H9 (cell line): ENCODE measurements at regions not wholly inside any gene's neighbourhood (a gene's known extent, or its start where the extent isn't known, plus 50 kb on each side); places are given as distances from the start of the nearest gene placed in this dataset.

Experiments used
- DNase-seq: peaks from one replicate; pipeline ENCODE4 v3.0.0-alpha.2; 2017
- H2AFZ ChIP-seq: one replicate; pipeline ENCODE4 v1.6.1; 2013; ENCODE audit warnings: mild to moderate bottlenecking, low read length, control low read depth, moderate library complexity
- H2AK5ac ChIP-seq: 2 replicates; pipeline ENCODE4 v1.6.1; 2013; ENCODE audit warnings: low read length, control low read depth, mixed read lengths; ENCODE audit not compliant: insufficient read length
- H2BK120ac ChIP-seq: one replicate; pipeline ENCODE4 v1.6.1; 2013; ENCODE audit warnings: low read depth, mild to moderate bottlenecking, low read length, control low read depth, inconsistent platforms; ENCODE audit not compliant: poor library complexity, severe bottlenecking
- H2BK12ac ChIP-seq: 2 replicates; pipeline ENCODE4 v1.6.1; 2013; ENCODE audit warnings: low read length, control low read depth, mixed read lengths, low read depth; ENCODE audit not compliant: insufficient read length
- H2BK15ac ChIP-seq: 2 replicates; pipeline ENCODE4 v1.6.1; 2013; ENCODE audit warnings: low read depth, low read length, control low read depth
- H2BK20ac ChIP-seq: one replicate; pipeline ENCODE4 v1.6.1; 2013; ENCODE audit warnings: low read depth, mild to moderate bottlenecking, low read length, control low read depth, inconsistent platforms; ENCODE audit not compliant: poor library complexity, severe bottlenecking
- H2BK5ac ChIP-seq: 2 replicates; pipeline ENCODE4 v1.6.1; 2013; ENCODE audit warnings: low read length, control low read depth, mixed read lengths; ENCODE audit not compliant: insufficient read length
- H3K14ac ChIP-seq: 2 replicates; pipeline ENCODE4 v1.6.1; 2013; ENCODE audit warnings: low read length, control low read depth; ENCODE audit not compliant: insufficient read depth
- H3K18ac ChIP-seq: 2 replicates; pipeline ENCODE4 v1.6.1; 2013; ENCODE audit warnings: low read depth, mild to moderate bottlenecking, mixed read lengths, low read length, control low read depth; ENCODE audit not compliant: insufficient read length
- H3K23ac ChIP-seq: 2 replicates; pipeline ENCODE4 v1.6.1; 2013; ENCODE audit warnings: low read length, control low read depth, mixed read lengths, low read depth; ENCODE audit not compliant: insufficient read length
- H3K23me2 ChIP-seq: 2 replicates; pipeline ENCODE4 v1.6.1; 2013; ENCODE audit warnings: low read depth, mild to moderate bottlenecking, mixed read lengths, low read length, control low read depth; ENCODE audit not compliant: insufficient read length, poor library complexity, severe bottlenecking
- H3K27ac ChIP-seq: 2 replicates; pipeline ENCODE4 v1.5.1; 2013; ENCODE audit warnings: low read length, control low read depth, mixed read lengths, low read depth; ENCODE audit not compliant: insufficient read length
- H3K27me3 ChIP-seq: 2 replicates; pipeline ENCODE4 v1.6.1; 2013; ENCODE audit warnings: low read length, control low read depth, inconsistent platforms; ENCODE audit not compliant: insufficient read depth
- H3K4ac ChIP-seq: 2 replicates; pipeline ENCODE4 v1.6.1; 2013; ENCODE audit warnings: low read depth, mild to moderate bottlenecking, control low read depth, inconsistent platforms, low read length, moderate library complexity
- H3K4me1 ChIP-seq: 2 replicates; pipeline ENCODE4 v1.6.1; 2013; ENCODE audit warnings: low read length, control low read depth, inconsistent platforms; ENCODE audit not compliant: insufficient read depth
- H3K4me2 ChIP-seq: 2 replicates; pipeline ENCODE4 v1.6.1; 2013; ENCODE audit warnings: low read length, control low read depth, mixed read lengths; ENCODE audit not compliant: insufficient read length, insufficient read depth
- H3K56ac ChIP-seq: 2 replicates; pipeline ENCODE4 v1.6.1; 2013; ENCODE audit warnings: low read depth, mild to moderate bottlenecking, mixed read lengths, low read length, control low read depth; ENCODE audit not compliant: insufficient read length
- H3K79me1 ChIP-seq: 2 replicates; pipeline ENCODE4 v1.6.1; 2013; ENCODE audit warnings: low read depth, mild to moderate bottlenecking, moderate library complexity, low read length, control low read depth, inconsistent platforms; ENCODE audit not compliant: insufficient read depth, poor library complexity, severe bottlenecking
- H3K79me2 ChIP-seq: 2 replicates; pipeline ENCODE4 v1.6.1; 2013; ENCODE audit warnings: low read length, control low read depth, inconsistent platforms; ENCODE audit not compliant: insufficient read depth
- H3K9ac ChIP-seq: 2 replicates; pipeline ENCODE4 v1.6.1; 2013; ENCODE audit warnings: low read length, control low read depth, mixed read lengths; ENCODE audit not compliant: insufficient read length; ENCODE audit errors: extremely low read depth
- H3K9me3 ChIP-seq: one replicate; pipeline ENCODE4 v1.6.1; 2013; ENCODE audit warnings: low read depth, low read length, inconsistent platforms; ENCODE audit not compliant: control insufficient read depth
- H3T11ph ChIP-seq: one replicate; pipeline ENCODE4 v1.6.1; 2013; ENCODE audit warnings: mild to moderate bottlenecking, low read length, control low read depth, inconsistent platforms
- H4K20me1 ChIP-seq: one replicate; pipeline ENCODE4 v1.6.1; 2013; ENCODE audit not compliant: control insufficient read depth, insufficient read length, insufficient read depth
- H4K5ac ChIP-seq: 2 replicates; pipeline ENCODE4 v1.6.1; 2013; ENCODE audit warnings: low read depth, mild to moderate bottlenecking, mixed read lengths, low read length, control low read depth; ENCODE audit not compliant: insufficient read length
- H4K8ac ChIP-seq: replicated peaks from 2 replicates; pipeline ENCODE4 v1.6.1; 2013; ENCODE audit warnings: low read length, control low read depth, mixed read lengths, low read depth; ENCODE audit not compliant: insufficient read length
- H4K91ac ChIP-seq: 2 replicates; pipeline ENCODE4 v1.6.1; 2013; ENCODE audit warnings: low read depth, mild to moderate bottlenecking, moderate library complexity, mixed read lengths, low read length, control low read depth; ENCODE audit not compliant: insufficient read length
- H3K27ac Mint-ChIP-seq, 3 experiments: 2 replicates in 2 of 3; 3 replicates in 1 of 3; pipeline ENCODE4 v1.8.0; 2020 to 2021; ENCODE audit warnings: mixed read lengths in 3 of 3, mild to moderate bottlenecking in 1 of 3, moderate library complexity in 1 of 3
- H3K27me3 Mint-ChIP-seq: 2 replicates; pipeline ENCODE4 v1.8.0; 2021; ENCODE audit warnings: low read depth, mild to moderate bottlenecking, moderate library complexity, mixed read lengths
- H3K36me3 Mint-ChIP-seq, 3 experiments: 2 replicates in 2 of 3; 3 replicates in 1 of 3; pipeline ENCODE4 v1.8.0; 2020 to 2021; ENCODE audit warnings: low read depth in 3 of 3, mixed read lengths in 3 of 3; ENCODE audit not compliant: insufficient read depth in 1 of 3
- H3K4me1 Mint-ChIP-seq, 2 experiments: 2 replicates each; pipeline ENCODE4 v1.8.0; 2020; ENCODE audit warnings: mixed read lengths in 2 of 2
- H3K4me3 Mint-ChIP-seq, 2 experiments: 2 replicates in 1 of 2; 3 replicates in 1 of 2; pipeline ENCODE4 v1.8.0; 2020 to 2021; ENCODE audit warnings: mild to moderate bottlenecking in 2 of 2, mixed read lengths in 2 of 2, moderate library complexity in 1 of 2
- H3K9me3 Mint-ChIP-seq, 2 experiments: 2 replicates in 1 of 2; 3 replicates in 1 of 2; pipeline ENCODE4 v1.8.0; 2020; ENCODE audit warnings: mild to moderate bottlenecking in 2 of 2, mixed read lengths in 2 of 2, moderate library complexity in 1 of 2
- CTCF ChIP-seq: fragments of 200-600 bp; sonication (generic); conservative IDR thresholded peaks from 3 replicates; pipeline ENCODE4 v1.8.0; 2021; ENCODE audit warnings: antibody characterized with exemption, mild to moderate bottlenecking
- WGBS: extraction: QIAGEN DNeasy Blood & Tissue Kit; methylation state at CpG from one replicate; pipeline ENCODE4 v1.1.7; 2013; ENCODE audit warnings: missing lambda C conversion rate, low lambda C conversion rate, mixed read lengths; ENCODE audit not compliant: insufficient read length; ENCODE audit errors: extremely low coverage; 5-methylcytosine and 5-hydroxymethylcytosine counted together

- Histone ChIP-seq H3K23ac (no peak overlapping the region), H3K56ac (no peak overlapping the region), H3K9ac (no peak overlapping the region), H3K9me3 (no peaks in the 10 kb centered on the region), H3K14ac (no peak overlapping the region), H3K79me2 (no peaks in the 10 kb centered on the region), H3K27me3 (no peaks in the 10 kb centered on the region), H3K23me2 (no peaks in the 10 kb centered on the region), H4K91ac (no peak overlapping the region), H2BK15ac (no peak overlapping the region), H4K20me1 (no peaks in the 10 kb centered on the region), H4K5ac (no peak overlapping the region), H2AFZ (no peak overlapping the region), H3K4ac (no peak overlapping the region), H3K4me1 (no peaks in the 10 kb centered on the region), H2BK20ac (no peak overlapping the region), H3K79me1 (no peaks in the 10 kb centered on the region), H2AK5ac (no peak overlapping the region), H3K27ac (no peak overlapping the region), H2BK120ac (no peak overlapping the region), H2BK12ac (no peak overlapping the region), H3K18ac (no peak overlapping the region), H4K8ac (no peak overlapping the region), H2BK5ac (no peak overlapping the region), H3K4me2 (no peak overlapping the region), H3T11ph (no peak overlapping the region)
- Mint-ChIP-seq H3K36me3 (no peaks in the 10 kb centered on the region), H3K27me3 (no peaks in the 10 kb centered on the region), H3K4me1 (peaks cover 11 to 17% of the 10 kb centered on the region in 2 experiments), H3K4me3 (no peak overlapping the region), H3K9me3 (no peaks in the 10 kb centered on the region), H3K27ac (no peak overlapping the region)
- no CpG with 5 or more reads among the region's 4 CpGs for WGBS
- TF ChIP-seq CTCF, result no peak
- DNase-seq, result no peak
These were observed 65.7 kb upstream of the SLC38A2 start for GRCh38 chr12:46438256-46438655.
